Lower lobe of right lung (tissue), 2 donors: ENCODE measurements at regions not wholly inside any gene's neighbourhood (a gene's known extent, or its start where the extent isn't known, plus 50 kb on each side); places are given as distances from the start of the nearest gene placed in this dataset.
A peak's percentile ranks its signal among the peaks of the same experiment; 100 is the strongest.

Experiments
- ATAC-seq, 2 donors: fragments of 200-7000 bp; cut with Tn5 transposase; one replicate each; pipeline ENCODE4 v1.9.1; 2020 to 2022; ENCODE audit warnings: mild to moderate bottlenecking in 2 of 2, moderate library complexity in 2 of 2
- DNase-seq: peaks from one replicate; pipeline ENCODE4 v3.0.0-alpha.2; 2020
- H3K27ac ChIP-seq: fragments of 200-600 bp; one replicate; pipeline ENCODE4 v1.8.0; 2022
- H3K27me3 ChIP-seq: fragments of 200-600 bp; one replicate; pipeline ENCODE4 v1.8.0; 2022; ENCODE audit warnings: low read depth
- H3K36me3 ChIP-seq: fragments of 200-600 bp; one replicate; pipeline ENCODE4 v1.8.0; 2022; ENCODE audit warnings: mild to moderate bottlenecking
- H3K4me1 ChIP-seq: fragments of 200-600 bp; one replicate; pipeline ENCODE4 v1.8.0; 2022
- H3K4me3 ChIP-seq: fragments of 200-600 bp; one replicate; pipeline ENCODE4 v1.8.0; 2022; ENCODE audit warnings: mild to moderate bottlenecking
- H3K9me3 ChIP-seq: fragments of 200-600 bp; one replicate; pipeline ENCODE4 v1.8.0; 2022
- CTCF ChIP-seq: fragments of 200-600 bp; IDR thresholded peaks from one replicate; pipeline ENCODE4 v1.8.0; 2022; ENCODE audit warnings: antibody characterized with exemption, mild to moderate bottlenecking
- intact Hi-C: fragments of 100-400 bp; cut with DNase I; formaldehyde crosslinking; loops from one replicate; pipeline ENCODE4 v1.11.0; 2022
- donor health status: DM: no; HTN: yes; CAD: no; lungs with severe emphysema.

- intact Hi-C loops = no loop called here
- DNase-seq (no peak), ATAC-seq (peak in 1 of 2 donors; percentile 41)
- no peak for TF ChIP-seq CTCF
- H3K27me3 ChIP-seq = no peaks in the 10 kb centered on the region
- no peaks in the 10 kb centered on the region for H3K36me3 ChIP-seq
- H3K27ac ChIP-seq = no peak overlapping the region
- H3K9me3 ChIP-seq = no peaks in the 10 kb centered on the region
- H3K4me1 ChIP-seq = no peaks in the 10 kb centered on the region
- no peak overlapping the region for H3K4me3 ChIP-seq
These were observed 99.3 kb upstream of the PCDH18 start for GRCh38 chr4:137631605-137632004.

- Histone ChIP-seq H3K27me3 (no peaks in the 10 kb centered on the region), H3K27ac (no peak overlapping the region), H3K4me1 (no peaks in the 10 kb centered on the region), H3K36me3 (no peaks in the 10 kb centered on the region), H3K9me3 (no peaks in the 10 kb centered on the region), H3K4me3 (no peak overlapping the region)
- intact Hi-C loops = no loop called here
- no peak for ATAC-seq
- TF ChIP-seq CTCF = no peak
- no peak for DNase-seq
These were observed 98.0 kb upstream of the PCDH18 start for GRCh38 chr4:137630252-137630651.

GRCh38 chr4:137627739-137628460, 95.6 kb upstream of the PCDH18 start:
- H3K27me3 ChIP-seq = no peaks in the 10 kb centered on the region
- no peak overlapping the region for H3K4me3 ChIP-seq
- no peaks in the 10 kb centered on the region for H3K4me1 ChIP-seq
- no peak for DNase-seq
- intact Hi-C loops = no loop called here
- no peak for ATAC-seq
- TF ChIP-seq CTCF = no peak
- H3K27ac ChIP-seq = no peak overlapping the region
- no peaks in the 10 kb centered on the region for H3K36me3 ChIP-seq
- H3K9me3 ChIP-seq = no peaks in the 10 kb centered on the region

GRCh38 chr4:137626942-137627738, 94.8 kb upstream of the PCDH18 start:
- H3K4me1 ChIP-seq = no peaks in the 10 kb centered on the region
- no peak overlapping the region for H3K4me3 ChIP-seq
- H3K36me3 ChIP-seq = no peaks in the 10 kb centered on the region
- H3K27me3 ChIP-seq = no peaks in the 10 kb centered on the region
- intact Hi-C loops = no loop called here
- no peak overlapping the region for H3K27ac ChIP-seq
- ATAC-seq (no peak), DNase-seq (no peak)
- no peak for TF ChIP-seq CTCF
- H3K9me3 ChIP-seq = no peaks in the 10 kb centered on the region

GRCh38 chr4:137623013-137623412, 90.7 kb upstream of the PCDH18 start:
- TF ChIP-seq CTCF = no peak
- ATAC-seq (no peak), DNase-seq (no peak)
- no peak overlapping the region for H3K27ac ChIP-seq
- no peaks in the 10 kb centered on the region for H3K36me3 ChIP-seq
- no peaks in the 10 kb centered on the region for H3K9me3 ChIP-seq
- no peak overlapping the region for H3K4me3 ChIP-seq
- H3K4me1 ChIP-seq = no peaks in the 10 kb centered on the region
- H3K27me3 ChIP-seq = no peaks in the 10 kb centered on the region
- intact Hi-C loops = no loop called here
